ENCODE measurements at regions not wholly inside any gene's neighbourhood (a gene's known extent, or its start where the extent isn't known, plus 50 kb on each side); places are given as distances from the start of the nearest gene placed in this dataset.

GRCh38 chr6:22363714-22364239 lies 66.9 kb upstream of the PRL start:
- TF ChIP-seq CTCF (IDR thresholded peaks at IDR 0.05) (no peak), POLR2AphosphoS5 (IDR thresholded peaks at IDR 0.05) (no peak), POLR2A (IDR thresholded peaks at IDR 0.05) (no peak)

Measured in sigmoid colon (tissue), 4 donors.